Neural crest cell (in vitro differentiated cells): ENCODE measurements at regions not wholly inside any gene's neighbourhood (a gene's known extent, or its start where the extent isn't known, plus 50 kb on each side); places are given as distances from the start of the nearest gene placed in this dataset.

Source experiments
- DNase-seq: peaks from one replicate; pipeline ENCODE4 v3.0.0; 2021; ENCODE audit warnings: low read depth, mixed read lengths, low spot score
- H3K27ac Mint-ChIP-seq: one replicate; pipeline ENCODE4 v1.8.0; 2021; ENCODE audit warnings: mild to moderate bottlenecking, mixed read lengths; ENCODE audit not compliant: unreplicated experiment
- H3K27me3 Mint-ChIP-seq: 2 replicates; pipeline ENCODE4 v1.8.0; 2021; ENCODE audit warnings: low read depth, mild to moderate bottlenecking, mixed read lengths
- H3K36me3 Mint-ChIP-seq: 2 replicates; pipeline ENCODE4 v1.8.0; 2021; ENCODE audit warnings: low read depth, mild to moderate bottlenecking, mixed read lengths
- H3K4me1 Mint-ChIP-seq: 2 replicates; pipeline ENCODE4 v1.8.0; 2021; ENCODE audit warnings: mixed read lengths
- H3K4me3 Mint-ChIP-seq: one replicate; pipeline ENCODE4 v1.8.0; 2021; ENCODE audit warnings: mild to moderate bottlenecking, mixed read lengths
- H3K9me3 Mint-ChIP-seq: 2 replicates; pipeline ENCODE4 v1.8.0; 2021; ENCODE audit warnings: mixed read lengths
- TF ChIP-seq, protein P1 (sequence below): fragments of 200-600 bp; sonication (generic); conservative IDR thresholded peaks from 2 replicates; pipeline ENCODE4 v1.5.0; 2021; ENCODE audit warnings: antibody characterized with exemption, mild to moderate bottlenecking

DNA sequence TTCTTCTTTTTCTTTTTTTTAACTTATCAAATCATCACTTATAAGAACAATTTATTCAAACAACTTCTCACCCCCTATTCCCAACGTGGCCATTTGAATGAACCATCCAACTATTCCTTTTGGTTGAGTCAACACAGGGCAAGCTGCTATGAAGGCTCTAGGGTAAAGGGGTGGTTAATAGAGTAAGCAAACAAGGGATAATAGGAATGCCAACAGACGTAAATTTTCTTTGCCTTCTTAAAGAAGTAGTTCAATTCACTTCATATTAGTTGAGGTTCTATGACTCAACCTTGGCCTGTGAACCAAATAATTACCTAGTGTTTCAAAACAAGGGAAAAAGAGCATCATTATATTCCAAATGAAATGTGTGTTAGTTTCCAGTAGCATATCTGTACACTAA, 1383.8 kb upstream of the SLC10A2 start:
- no peak overlapping the region for H3K4me3 Mint-ChIP-seq
- H3K4me1 Mint-ChIP-seq, result no peaks in the 10 kb centered on the region
- TF ChIP-seq, protein P1, sequence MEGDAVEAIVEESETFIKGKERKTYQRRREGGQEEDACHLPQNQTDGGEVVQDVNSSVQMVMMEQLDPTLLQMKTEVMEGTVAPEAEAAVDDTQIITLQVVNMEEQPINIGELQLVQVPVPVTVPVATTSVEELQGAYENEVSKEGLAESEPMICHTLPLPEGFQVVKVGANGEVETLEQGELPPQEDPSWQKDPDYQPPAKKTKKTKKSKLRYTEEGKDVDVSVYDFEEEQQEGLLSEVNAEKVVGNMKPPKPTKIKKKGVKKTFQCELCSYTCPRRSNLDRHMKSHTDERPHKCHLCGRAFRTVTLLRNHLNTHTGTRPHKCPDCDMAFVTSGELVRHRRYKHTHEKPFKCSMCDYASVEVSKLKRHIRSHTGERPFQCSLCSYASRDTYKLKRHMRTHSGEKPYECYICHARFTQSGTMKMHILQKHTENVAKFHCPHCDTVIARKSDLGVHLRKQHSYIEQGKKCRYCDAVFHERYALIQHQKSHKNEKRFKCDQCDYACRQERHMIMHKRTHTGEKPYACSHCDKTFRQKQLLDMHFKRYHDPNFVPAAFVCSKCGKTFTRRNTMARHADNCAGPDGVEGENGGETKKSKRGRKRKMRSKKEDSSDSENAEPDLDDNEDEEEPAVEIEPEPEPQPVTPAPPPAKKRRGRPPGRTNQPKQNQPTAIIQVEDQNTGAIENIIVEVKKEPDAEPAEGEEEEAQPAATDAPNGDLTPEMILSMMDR, result no peak
- H3K27me3 Mint-ChIP-seq, result no peaks in the 10 kb centered on the region
- peaks cover 3% of the 10 kb centered on the region for H3K36me3 Mint-ChIP-seq
- H3K9me3 Mint-ChIP-seq, result peaks cover 24% of the 10 kb centered on the region
- no peak overlapping the region for H3K27ac Mint-ChIP-seq
- no peak for DNase-seq

DNA sequence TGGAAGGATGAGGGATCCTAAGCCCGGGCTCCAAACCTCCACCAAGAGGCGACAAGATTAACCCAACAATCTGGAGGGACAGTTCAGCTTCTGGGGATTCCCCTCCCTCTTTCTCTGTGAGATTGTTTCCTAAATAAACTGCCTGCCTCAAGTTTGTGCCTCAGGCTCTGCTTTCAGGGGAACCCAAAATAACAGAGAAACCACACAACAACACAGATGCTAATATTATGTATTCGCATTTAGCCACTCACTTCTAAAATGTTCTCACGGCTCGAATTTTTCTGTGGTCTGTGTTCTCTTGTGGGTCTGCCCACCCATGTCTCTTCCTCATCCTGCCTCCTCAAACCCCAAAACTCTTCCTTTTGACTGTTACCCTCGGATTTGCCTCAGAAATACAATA, 1381.1 kb upstream of the SLC10A2 start:
- H3K36me3 Mint-ChIP-seq, result peaks cover 3% of the 10 kb centered on the region
- H3K4me1 Mint-ChIP-seq, result no peaks in the 10 kb centered on the region
- H3K27ac Mint-ChIP-seq, result peak overlapping the region; percentile 39
- TF ChIP-seq, protein P1, result no peak
- no peak overlapping the region for H3K4me3 Mint-ChIP-seq
- no peaks in the 10 kb centered on the region for H3K27me3 Mint-ChIP-seq
- no peak for DNase-seq
- peaks cover 28% of the 10 kb centered on the region for H3K9me3 Mint-ChIP-seq

DNA sequence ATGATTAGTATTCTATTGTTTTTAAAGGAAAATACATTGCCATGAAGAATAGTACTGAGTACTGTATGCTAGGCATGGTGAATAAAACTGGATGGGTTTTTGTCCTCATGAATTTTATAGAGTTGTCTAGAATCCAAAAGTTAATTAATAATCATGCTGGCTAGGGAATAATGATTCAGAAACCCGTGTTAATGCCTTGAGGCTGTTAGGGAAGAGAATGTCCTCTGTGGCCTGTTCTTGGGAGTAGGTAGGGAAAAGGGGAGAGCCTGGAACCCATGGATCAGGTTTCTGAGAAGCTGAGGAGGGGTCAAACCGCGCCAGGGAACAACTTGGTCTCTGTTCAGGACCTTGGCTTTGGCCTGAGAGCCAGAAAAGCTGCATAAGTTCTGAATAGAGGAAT, 1376.3 kb upstream of the SLC10A2 start:
- peaks cover 16% of the 10 kb centered on the region for H3K9me3 Mint-ChIP-seq
- TF ChIP-seq, protein P1, result no peak
- H3K4me3 Mint-ChIP-seq, result no peak overlapping the region

DNA sequence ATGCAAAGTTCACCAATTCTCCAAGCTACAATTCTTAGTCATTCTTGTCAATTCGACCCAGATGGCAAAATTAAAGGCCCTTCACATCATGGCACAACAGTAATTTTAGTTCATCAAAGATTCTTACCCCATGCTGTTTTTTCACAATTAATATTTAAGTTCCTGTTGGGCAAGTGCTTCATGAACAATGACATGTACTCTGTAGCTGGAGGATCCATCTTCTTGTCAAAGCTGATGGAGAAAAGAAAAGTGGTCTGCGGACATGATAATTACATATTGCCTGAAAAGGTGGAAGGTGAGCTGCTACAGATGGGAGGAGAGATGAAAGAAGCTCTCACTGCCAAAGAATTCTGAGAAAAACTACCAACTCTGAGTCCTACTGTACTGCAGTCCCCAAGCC, 1370.3 kb upstream of the SLC10A2 start:
- Mint-ChIP-seq H3K4me3 (no peak overlapping the region), H3K27me3 (no peaks in the 10 kb centered on the region), H3K36me3 (no peaks in the 10 kb centered on the region), H3K27ac (no peak overlapping the region), H3K9me3 (no peaks in the 10 kb centered on the region), H3K4me1 (no peaks in the 10 kb centered on the region)
- no peak for DNase-seq
- TF ChIP-seq, protein P1, result no peak

More for the DNA sequence above, 1376.3 kb upstream of the SLC10A2 start:
- DNase-seq, result no peak
- no peaks in the 10 kb centered on the region for H3K36me3 Mint-ChIP-seq
- no peaks in the 10 kb centered on the region for H3K27me3 Mint-ChIP-seq
- H3K4me1 Mint-ChIP-seq, result no peaks in the 10 kb centered on the region
- no peak overlapping the region for H3K27ac Mint-ChIP-seq

DNA sequence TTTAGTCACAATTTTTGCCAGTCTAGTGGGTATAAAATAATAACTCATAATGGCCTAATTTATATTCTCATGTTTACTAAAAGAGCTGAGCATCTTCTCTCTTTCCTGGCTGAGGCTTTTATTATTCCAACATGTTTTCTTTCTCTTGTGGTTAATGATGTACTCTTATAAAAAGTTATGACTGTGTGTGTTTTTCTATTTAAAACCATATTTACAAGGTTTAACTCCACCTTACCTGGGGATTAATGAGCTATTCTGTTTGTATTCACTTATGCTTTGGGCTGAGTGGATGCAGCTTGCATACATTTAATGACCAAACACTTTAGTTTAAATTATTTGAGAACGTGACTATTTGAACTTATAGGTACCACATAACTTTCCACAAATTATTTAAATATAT, 1365.7 kb upstream of the SLC10A2 start:
- H3K4me3 Mint-ChIP-seq, result no peak overlapping the region
- DNase-seq, result no peak
- no peaks in the 10 kb centered on the region for H3K9me3 Mint-ChIP-seq
- no peaks in the 10 kb centered on the region for H3K27me3 Mint-ChIP-seq
- H3K4me1 Mint-ChIP-seq, result no peaks in the 10 kb centered on the region
- TF ChIP-seq, protein P1, result no peak
- no peak overlapping the region for H3K27ac Mint-ChIP-seq
- no peaks in the 10 kb centered on the region for H3K36me3 Mint-ChIP-seq

DNA sequence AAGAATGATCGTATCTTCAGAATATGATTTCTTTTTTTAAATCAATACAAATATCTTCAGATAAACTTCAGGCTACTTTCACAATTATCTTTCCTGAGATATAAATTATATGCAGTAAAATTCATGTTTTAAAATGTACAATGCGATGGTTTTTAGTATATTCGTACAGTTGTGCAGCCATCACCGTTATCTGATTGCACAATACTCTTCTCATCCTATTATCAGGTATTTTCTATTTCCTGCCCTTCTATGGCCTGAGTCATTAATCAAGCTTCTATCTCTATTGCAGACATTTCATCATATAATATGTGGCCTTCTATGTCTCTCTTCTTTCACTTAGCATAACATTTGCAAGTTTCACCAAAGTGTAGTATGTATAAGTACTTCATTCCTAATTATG, 1360.2 kb upstream of the SLC10A2 start:
- DNase-seq, result no peak
- H3K36me3 Mint-ChIP-seq, result no peaks in the 10 kb centered on the region
- H3K4me1 Mint-ChIP-seq, result peaks cover 8% of the 10 kb centered on the region
- H3K9me3 Mint-ChIP-seq, result peaks cover 3% of the 10 kb centered on the region
- no peaks in the 10 kb centered on the region for H3K27me3 Mint-ChIP-seq
- TF ChIP-seq, protein P1, result no peak
- H3K4me3 Mint-ChIP-seq, result no peak overlapping the region
- no peak overlapping the region for H3K27ac Mint-ChIP-seq
